ENCODE measurements at regions not wholly inside any gene's neighbourhood (a gene's known extent, or its start where the extent isn't known, plus 50 kb on each side); places are given as distances from the start of the nearest gene placed in this dataset.

DNA sequence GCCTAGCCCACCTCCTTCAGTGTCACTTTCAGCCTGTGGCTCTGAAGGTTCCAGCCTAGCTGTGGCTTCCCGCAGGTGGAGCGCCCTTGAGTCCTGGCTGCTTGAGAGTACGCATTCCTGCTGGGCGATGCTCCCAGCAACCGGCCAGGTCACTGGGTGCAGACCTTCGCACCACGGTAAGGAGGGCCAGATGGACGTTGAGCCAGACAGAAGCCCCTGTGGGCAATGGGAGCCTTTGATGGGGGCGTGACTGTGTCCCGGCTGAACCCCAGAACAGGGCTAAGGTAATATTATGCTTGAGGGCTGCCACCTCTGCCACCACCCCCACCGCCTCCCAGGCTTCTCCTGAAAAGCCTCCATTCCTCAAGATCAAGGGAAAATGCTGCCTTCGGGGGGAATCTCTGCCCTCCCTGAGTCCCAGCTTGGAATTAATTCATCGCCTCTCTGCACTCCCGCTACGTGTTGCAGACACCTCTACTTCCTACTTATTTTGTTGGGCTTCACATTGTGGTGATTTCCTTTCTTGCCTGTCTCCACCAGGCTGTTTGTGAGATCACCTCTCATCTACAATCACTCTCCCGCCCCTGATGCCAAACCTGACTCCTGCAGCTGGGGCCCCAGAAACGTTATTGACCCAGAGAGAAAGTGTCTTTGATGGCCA lies 144.9 kb upstream of the NECTIN1 start:
- TF ChIP-seq ZBTB33 (IDR thresholded peaks at IDR 0.05) (no peak), BCL11A (IDR thresholded peaks at IDR 0.05; ENCODE audit: low read depth, low read length) (no peak), SRF (IDR thresholded peaks at IDR 0.05; ENCODE audit: low read depth in 2 of 2, low read length in 2 of 2) (no peak)
